A549 (cell line): ENCODE measurements at regions not wholly inside any gene's neighbourhood (a gene's known extent, or its start where the extent isn't known, plus 50 kb on each side); places are given as distances from the start of the nearest gene placed in this dataset.

Source experiments
- ATAC-seq, 2 experiments: fragments of 200-7000 bp in 1 of 2; fragments of >200 bp in 1 of 2; cut with Nextera tagmentation in 1 of 2; cut with Tn5 transposase in 1 of 2; 3 replicates each; pipeline versions ENCODE4 v1.8.0 to v1.9.1; 2018 to 2020; ENCODE audit warnings: mild to moderate bottlenecking in 1 of 2, moderate library complexity in 1 of 2
- CTCF ChIA-PET: fragments of 300-600 bp; sonication (Branson Sonifier 250); formaldehyde crosslinking; extraction: SDS; loops from one replicate; lab custom pipeline; 2021; ENCODE audit warnings: antibody characterized with exemption, inconsistent platforms; lab: Yijun Ruan, JAX
- POLR2A ChIA-PET: fragments of 350-600 bp; formaldehyde crosslinking; extraction: SDS; loops from one replicate; lab custom pipeline; 2021; ENCODE audit warnings: antibody characterized with exemption, inconsistent platforms; lab: Yijun Ruan, JAX
- DNase-seq, 2 experiments: peaks; one replicate each; pipeline versions ENCODE4 v3.0.0 to v3.0.0-alpha.2; 2011 to 2016; ENCODE audit warnings: low read depth in 1 of 2, low spot score in 1 of 2
- FAIRE-seq: peaks from 2 replicates; lab custom pipeline; 2011; peaks lifted over from hg19 to GRCh38; lab: Jason Lieb, UNC
- H3K27ac ChIP-seq, 2 experiments: fragments of >200 bp; sonication (Bioruptor Twin); formaldehyde crosslinking; 3 replicates each; pipeline ENCODE4 v1.5.1; 2016 to 2017
- H3K4me1 ChIP-seq: fragments of >200 bp; sonication (Bioruptor Twin); formaldehyde crosslinking; 3 replicates; pipeline ENCODE4 v1.6.1; 2016
- H3K4me2 ChIP-seq: fragments of >200 bp; sonication (Bioruptor Twin); formaldehyde crosslinking; 3 replicates; pipeline ENCODE4 v1.6.1; 2016
- H3K4me3 ChIP-seq: fragments of >200 bp; sonication (Bioruptor Twin); formaldehyde crosslinking; 3 replicates; pipeline ENCODE4 v1.5.1; 2016
- H3K9me3 ChIP-seq: fragments of >200 bp; sonication (Bioruptor Twin); formaldehyde crosslinking; 3 replicates; pipeline ENCODE4 v1.6.1; 2016
- CHD2 ChIP-seq: fragments of 150-350 bp; IDR thresholded peaks from 2 replicates; pipeline ENCODE4 v1.6.1; 2014; ENCODE audit warnings: low read length; ENCODE audit not compliant: partially characterized antibody
- EHF ChIP-seq: fragments of 250-450 bp; sonication (Bioruptor Pico); IDR thresholded peaks from 2 replicates; pipeline ENCODE4 v1.5.0; 2020; ENCODE audit warnings: mild to moderate bottlenecking
- EHMT2 ChIP-seq: fragments of 200-600 bp; sonication (generic); IDR thresholded peaks from 2 replicates; pipeline ENCODE4 v1.6.1; 2016; ENCODE audit warnings: antibody characterized with exemption, low read depth, mild to moderate bottlenecking, moderate library complexity
- ESRRA ChIP-seq: fragments of 150-350 bp; IDR thresholded peaks from 2 replicates; pipeline ENCODE4 v1.6.1; 2014; ENCODE audit warnings: mild to moderate bottlenecking, low read length, borderline replicate concordance
- FOSL2 ChIP-seq, 2 experiments: fragments of 450-650 bp in 1 of 2; fragments of >200 bp in 1 of 2; sonication (Bioruptor Twin) in 1 of 2; formaldehyde crosslinking; IDR thresholded peaks; 2 replicates each; pipeline versions ENCODE4 v1.5.0 to v1.6.1; 2016 to 2020; ENCODE audit warnings: mild to moderate bottlenecking in 1 of 2, moderate library complexity in 1 of 2
- HDAC2 ChIP-seq: fragments of 200-600 bp; sonication (generic); IDR thresholded peaks from 2 replicates; pipeline ENCODE4 v1.6.1; 2016
- HEYL ChIP-seq: fragments of 250-450 bp; sonication (Bioruptor Pico); IDR thresholded peaks from 2 replicates; pipeline ENCODE4 v1.8.0; 2021; ENCODE audit warnings: mild to moderate bottlenecking, moderate library complexity
- HOXA7 ChIP-seq: fragments of 250-450 bp; sonication (Bioruptor Pico); IDR thresholded peaks from 2 replicates; pipeline ENCODE4 v1.5.0; 2020; ENCODE audit warnings: mild to moderate bottlenecking, moderate library complexity
- JUNB ChIP-seq: fragments of >200 bp; sonication (Bioruptor Twin); formaldehyde crosslinking; IDR thresholded peaks from 2 replicates; pipeline ENCODE4 v1.6.1; 2016
- KDM1A ChIP-seq: fragments of 200-600 bp; sonication (generic); IDR thresholded peaks from 2 replicates; pipeline ENCODE4 v1.6.1; 2016; ENCODE audit warnings: low read depth, mild to moderate bottlenecking
- KDM5A ChIP-seq: fragments of 200-600 bp; sonication (generic); IDR thresholded peaks from 2 replicates; pipeline ENCODE4 v1.6.1; 2016; ENCODE audit warnings: antibody characterized with exemption, mild to moderate bottlenecking
- MYC ChIP-seq: IDR thresholded peaks from 2 replicates; pipeline ENCODE4 v1.6.1; 2012; ENCODE audit warnings: mild to moderate bottlenecking, inconsistent platforms, low read length, improper control_type of control experiment, borderline replicate concordance
- PHF8 ChIP-seq: fragments of 200-600 bp; sonication (generic); IDR thresholded peaks from 2 replicates; pipeline ENCODE4 v1.6.1; 2016; ENCODE audit warnings: low read depth, mild to moderate bottlenecking, antibody characterized with exemption, moderate library complexity, borderline replicate concordance
- POLR2A ChIP-seq: IDR thresholded peaks from 2 replicates; pipeline ENCODE4 v1.6.1; 2012; ENCODE audit warnings: mild to moderate bottlenecking, low read length
- RCOR1 ChIP-seq: fragments of 150-350 bp; IDR thresholded peaks from 2 replicates; pipeline ENCODE4 v1.6.1; 2014; ENCODE audit warnings: antibody characterized with exemption, low read length, low read depth
- RFX5 ChIP-seq: fragments of 450-650 bp; IDR thresholded peaks from 2 replicates; pipeline ENCODE4 v1.7.1; 2014; ENCODE audit warnings: antibody characterized with exemption, mild to moderate bottlenecking, moderate library complexity
- SMC3 ChIP-seq: fragments of >200 bp; sonication (Bioruptor Twin); formaldehyde crosslinking; IDR thresholded peaks from 3 replicates; pipeline ENCODE4 v1.6.1; 2018; ENCODE audit warnings: inconsistent platforms
- TP53 ChIP-seq: fragments of 250-450 bp; sonication (Bioruptor Pico); IDR thresholded peaks from 2 replicates; pipeline ENCODE4 v1.5.0; 2021; ENCODE audit warnings: mild to moderate bottlenecking, moderate library complexity
- WGBS: methylation state at CpG from one replicate; pipeline ENCODE4 v1.1.6; 2017; ENCODE audit errors: missing lambda C conversion rate; 5-methylcytosine and 5-hydroxymethylcytosine counted together
- TF ChIP-seq, protein P1 (sequence below): IDR thresholded peaks from 2 replicates; pipeline ENCODE4 v1.6.1; 2012
- TF ChIP-seq, protein P2 (sequence below): fragments of >200 bp; sonication (Bioruptor Twin); formaldehyde crosslinking; IDR thresholded peaks from 3 replicates; pipeline ENCODE4 v1.5.1; 2016
- TF ChIP-seq, protein P3 (sequence below): fragments of >200 bp; sonication (Bioruptor Twin); formaldehyde crosslinking; IDR thresholded peaks from 2 replicates; pipeline ENCODE4 v1.6.1; 2016
- TF ChIP-seq, protein P4 (sequence below): fragments of >200 bp; sonication (Bioruptor Twin); formaldehyde crosslinking; IDR thresholded peaks from 3 replicates; pipeline ENCODE4 v1.6.1; 2016
- TF ChIP-seq, protein P5 (sequence below): fragments of 450-650 bp; IDR thresholded peaks from 2 replicates; pipeline ENCODE4 v1.6.1; 2014; ENCODE audit warnings: antibody characterized with exemption

DNA sequence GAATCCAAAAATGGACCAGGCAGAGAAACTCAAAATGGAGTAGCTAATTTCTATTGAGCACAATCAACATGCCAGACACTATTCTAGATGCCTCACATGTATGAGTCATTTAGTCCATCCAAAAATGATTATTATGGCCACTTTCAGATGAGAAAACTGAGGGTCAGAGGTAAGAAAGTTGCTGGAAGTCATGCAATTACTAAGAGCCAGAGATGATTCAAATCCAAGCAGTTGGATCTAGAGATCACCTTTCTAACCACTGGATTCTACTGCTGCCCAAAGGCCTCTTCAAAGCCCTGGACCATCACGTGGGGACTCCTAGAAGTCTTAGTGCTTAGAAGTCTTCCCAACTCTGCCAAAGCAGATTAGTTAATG is 51.8 kb upstream of the HMHB1 start (continued):
- no peak for TF ChIP-seq HOXA7 (CRISPR knock-in tag)
- TF ChIP-seq, protein P1, sequence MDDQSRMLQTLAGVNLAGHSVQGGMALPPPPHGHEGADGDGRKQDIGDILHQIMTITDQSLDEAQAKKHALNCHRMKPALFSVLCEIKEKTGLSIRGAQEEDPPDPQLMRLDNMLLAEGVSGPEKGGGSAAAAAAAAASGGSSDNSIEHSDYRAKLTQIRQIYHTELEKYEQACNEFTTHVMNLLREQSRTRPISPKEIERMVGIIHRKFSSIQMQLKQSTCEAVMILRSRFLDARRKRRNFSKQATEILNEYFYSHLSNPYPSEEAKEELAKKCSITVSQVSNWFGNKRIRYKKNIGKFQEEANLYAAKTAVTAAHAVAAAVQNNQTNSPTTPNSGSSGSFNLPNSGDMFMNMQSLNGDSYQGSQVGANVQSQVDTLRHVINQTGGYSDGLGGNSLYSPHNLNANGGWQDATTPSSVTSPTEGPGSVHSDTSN: no peak
- TF ChIP-seq HEYL (CRISPR knock-in tag): no peak
- no peak for TF ChIP-seq POLR2A
- TF ChIP-seq RCOR1: no peak

DNA sequence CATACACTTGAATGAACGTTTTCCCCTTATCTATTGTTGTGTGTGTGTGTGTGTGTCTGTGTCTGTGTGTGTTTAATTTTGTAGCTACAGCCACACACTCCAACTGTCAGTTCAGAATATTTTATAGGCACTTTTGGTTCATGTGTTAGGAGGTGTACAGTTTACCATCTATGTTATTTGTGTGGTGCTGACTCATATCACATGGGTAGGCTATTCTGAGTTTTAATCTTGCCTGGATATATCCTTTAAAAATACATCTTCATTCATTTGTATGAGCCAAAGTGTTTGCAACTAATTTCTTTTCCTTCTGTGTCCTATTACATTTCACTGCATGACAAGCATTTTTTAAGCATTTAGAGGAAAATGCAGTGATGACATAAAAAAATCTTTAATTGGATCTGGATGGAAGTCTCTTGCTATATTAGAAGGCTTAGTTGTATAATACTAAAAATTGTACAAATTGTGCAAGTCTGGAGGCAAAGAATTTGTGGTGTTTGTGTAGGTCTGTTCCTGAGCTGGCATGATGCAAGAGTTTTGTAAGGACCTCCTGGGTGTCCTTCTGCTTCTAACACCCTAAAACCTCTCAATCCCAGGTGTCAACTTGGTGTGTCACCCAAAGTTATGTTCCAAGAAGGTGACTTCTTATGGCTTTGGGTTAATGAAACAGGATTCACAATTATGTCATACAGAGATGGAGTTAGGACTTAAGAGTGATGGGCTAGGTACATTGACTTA is 52.4 kb upstream of the HMHB1 start:
- FAIRE-seq (peak; percentile 28), ATAC-seq (no peak), DNase-seq (no peak)
- POLR2A ChIA-PET: no interaction called here
- Histone ChIP-seq H3K27ac (no peak overlapping the region), H3K9me3 (no peaks in the 10 kb centered on the region), H3K4me1 (no peaks in the 10 kb centered on the region), H3K4me2 (no peak overlapping the region), H3K4me3 (no peak overlapping the region)
- CTCF ChIA-PET: no interaction called here
- TF ChIP-seq PHF8 (no peak), HDAC2 (no peak), KDM5A (no peak), ESRRA (no peak), EHF (CRISPR knock-in tag) (no peak), HEYL (CRISPR knock-in tag) (no peak)
- TF ChIP-seq, protein P2, sequence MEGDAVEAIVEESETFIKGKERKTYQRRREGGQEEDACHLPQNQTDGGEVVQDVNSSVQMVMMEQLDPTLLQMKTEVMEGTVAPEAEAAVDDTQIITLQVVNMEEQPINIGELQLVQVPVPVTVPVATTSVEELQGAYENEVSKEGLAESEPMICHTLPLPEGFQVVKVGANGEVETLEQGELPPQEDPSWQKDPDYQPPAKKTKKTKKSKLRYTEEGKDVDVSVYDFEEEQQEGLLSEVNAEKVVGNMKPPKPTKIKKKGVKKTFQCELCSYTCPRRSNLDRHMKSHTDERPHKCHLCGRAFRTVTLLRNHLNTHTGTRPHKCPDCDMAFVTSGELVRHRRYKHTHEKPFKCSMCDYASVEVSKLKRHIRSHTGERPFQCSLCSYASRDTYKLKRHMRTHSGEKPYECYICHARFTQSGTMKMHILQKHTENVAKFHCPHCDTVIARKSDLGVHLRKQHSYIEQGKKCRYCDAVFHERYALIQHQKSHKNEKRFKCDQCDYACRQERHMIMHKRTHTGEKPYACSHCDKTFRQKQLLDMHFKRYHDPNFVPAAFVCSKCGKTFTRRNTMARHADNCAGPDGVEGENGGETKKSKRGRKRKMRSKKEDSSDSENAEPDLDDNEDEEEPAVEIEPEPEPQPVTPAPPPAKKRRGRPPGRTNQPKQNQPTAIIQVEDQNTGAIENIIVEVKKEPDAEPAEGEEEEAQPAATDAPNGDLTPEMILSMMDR: no peak
- TF ChIP-seq, protein P3, sequence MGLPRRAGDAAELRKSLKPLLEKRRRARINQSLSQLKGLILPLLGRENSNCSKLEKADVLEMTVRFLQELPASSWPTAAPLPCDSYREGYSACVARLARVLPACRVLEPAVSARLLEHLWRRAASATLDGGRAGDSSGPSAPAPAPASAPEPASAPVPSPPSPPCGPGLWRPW: no peak
- 35% methylated on average over 1 of the region's 1 CpG for WGBS

DNA sequence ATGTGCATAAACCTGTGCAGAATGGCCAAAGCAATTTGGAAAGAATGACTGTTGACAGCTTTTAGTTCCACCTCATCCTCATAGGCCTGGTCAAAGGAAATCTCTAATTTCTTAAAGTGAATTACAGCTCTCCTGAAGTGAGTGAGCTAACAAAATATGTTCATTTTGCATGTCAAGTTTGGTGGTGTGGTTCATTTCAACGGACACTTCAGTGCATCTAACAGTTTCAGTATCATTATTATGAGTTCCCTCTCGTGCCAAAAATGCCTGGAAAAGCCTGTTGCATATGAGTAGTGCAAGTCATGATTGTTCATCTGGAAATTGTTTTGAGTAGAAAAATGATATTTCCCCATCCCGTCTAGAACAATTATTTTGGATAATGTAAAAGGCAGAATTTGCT is 53.2 kb upstream of the HMHB1 start:
- no peak for FAIRE-seq

More for the DNA sequence above, 53.2 kb upstream of the HMHB1 start:
- WGBS: 73% methylated on average over 3 of the region's 3 CpGs
- ChIA-PET POLR2A (no interaction called here), CTCF (interaction anchor here (0.8 to 1.4 kb wide), 3 partner anchors 8 to 14 kb away, joined by 3 read pairs; no protein-coding TSS in a partner anchor)
- Histone ChIP-seq H3K4me2 (no peak overlapping the region), H3K4me1 (no peaks in the 10 kb centered on the region), H3K27ac (no peak overlapping the region), H3K4me3 (no peak overlapping the region), H3K9me3 (no peaks in the 10 kb centered on the region)
- no peak for ATAC-seq
- TF ChIP-seq HEYL (CRISPR knock-in tag) (no peak), EHMT2 (no peak), JUNB (no peak), FOSL2 (IDR thresholded peaks at IDR 0.05) (no peak), FOSL2 (CRISPR knock-in tag; IDR thresholded peaks at IDR 0.05) (no peak), KDM5A (no peak), TP53 (CRISPR knock-in tag) (no peak), RFX5 (no peak), ESRRA (no peak), KDM1A (no peak), MYC (no peak), CHD2 (no peak), POLR2A (no peak), SMC3 (no peak)
- TF ChIP-seq, protein P4, sequence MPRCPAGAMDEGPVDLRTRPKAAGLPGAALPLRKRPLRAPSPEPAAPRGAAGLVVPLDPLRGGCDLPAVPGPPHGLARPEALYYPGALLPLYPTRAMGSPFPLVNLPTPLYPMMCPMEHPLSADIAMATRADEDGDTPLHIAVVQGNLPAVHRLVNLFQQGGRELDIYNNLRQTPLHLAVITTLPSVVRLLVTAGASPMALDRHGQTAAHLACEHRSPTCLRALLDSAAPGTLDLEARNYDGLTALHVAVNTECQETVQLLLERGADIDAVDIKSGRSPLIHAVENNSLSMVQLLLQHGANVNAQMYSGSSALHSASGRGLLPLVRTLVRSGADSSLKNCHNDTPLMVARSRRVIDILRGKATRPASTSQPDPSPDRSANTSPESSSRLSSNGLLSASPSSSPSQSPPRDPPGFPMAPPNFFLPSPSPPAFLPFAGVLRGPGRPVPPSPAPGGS: no peak
- TF ChIP-seq, protein P5, sequence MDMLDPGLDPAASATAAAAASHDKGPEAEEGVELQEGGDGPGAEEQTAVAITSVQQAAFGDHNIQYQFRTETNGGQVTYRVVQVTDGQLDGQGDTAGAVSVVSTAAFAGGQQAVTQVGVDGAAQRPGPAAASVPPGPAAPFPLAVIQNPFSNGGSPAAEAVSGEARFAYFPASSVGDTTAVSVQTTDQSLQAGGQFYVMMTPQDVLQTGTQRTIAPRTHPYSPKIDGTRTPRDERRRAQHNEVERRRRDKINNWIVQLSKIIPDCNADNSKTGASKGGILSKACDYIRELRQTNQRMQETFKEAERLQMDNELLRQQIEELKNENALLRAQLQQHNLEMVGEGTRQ: no peak
- DNase-seq: no peak
